AG09309 (cell line): ENCODE measurements at regions not wholly inside any gene's neighbourhood (a gene's known extent, or its start where the extent isn't known, plus 50 kb on each side); places are given as distances from the start of the nearest gene placed in this dataset.

Experiments
- DNase-seq: peaks from one replicate; pipeline ENCODE4 v3.0.0-alpha.2; 2010; ENCODE audit warnings: low read depth
- H3K4me3 ChIP-seq: 2 replicates; pipeline ENCODE4 v1.5.1; 2011; ENCODE audit warnings: mild to moderate bottlenecking, low read depth, low read length, moderate library complexity; ENCODE audit not compliant: control insufficient read depth
- CTCF ChIP-seq: IDR thresholded peaks from 2 replicates; pipeline ENCODE4 v1.5.1; 2011; ENCODE audit warnings: mild to moderate bottlenecking, low read depth, low read length, inconsistent platforms; ENCODE audit not compliant: insufficient read depth, control insufficient read depth; ENCODE audit errors: missing control alignments

DNA sequence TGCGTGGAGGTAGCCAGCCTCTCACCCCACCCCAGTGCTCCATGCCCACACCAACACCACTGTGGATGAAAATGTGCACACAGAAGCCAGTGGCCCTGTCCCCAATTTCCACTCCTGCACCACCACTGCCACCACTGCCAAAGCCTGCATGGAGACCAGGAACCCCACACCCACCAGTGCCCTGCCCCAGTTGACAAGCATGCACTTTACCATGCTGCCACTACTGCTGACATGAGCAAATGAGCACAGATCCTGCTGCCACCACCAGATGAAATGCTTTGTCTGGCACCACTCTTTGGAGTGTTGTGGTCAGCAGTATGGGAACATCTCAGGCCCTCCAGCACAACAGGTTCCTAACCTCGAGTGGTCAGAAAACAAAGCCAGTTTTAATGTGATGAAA lies 104.1 kb downstream of the ATXN7L3B start:
- no peak overlapping the region for H3K4me3 ChIP-seq
- DNase-seq, result no peak
- no peak for TF ChIP-seq CTCF

GRCh38 chr12:74644681-74645080 lies 107.0 kb downstream of the ATXN7L3B start:
- TF ChIP-seq CTCF, result no peak
- no peak overlapping the region for H3K4me3 ChIP-seq
- no peak for DNase-seq

GRCh38 chr12:74646831-74647230 lies 109.2 kb downstream of the ATXN7L3B start:
- DNase-seq, result no peak
- no peak overlapping the region for H3K4me3 ChIP-seq
- no peak for TF ChIP-seq CTCF

GRCh38 chr12:74647256-74647655 lies 109.6 kb downstream of the ATXN7L3B start:
- no peak for DNase-seq
- H3K4me3 ChIP-seq, result no peak overlapping the region
- TF ChIP-seq CTCF, result no peak

DNA sequence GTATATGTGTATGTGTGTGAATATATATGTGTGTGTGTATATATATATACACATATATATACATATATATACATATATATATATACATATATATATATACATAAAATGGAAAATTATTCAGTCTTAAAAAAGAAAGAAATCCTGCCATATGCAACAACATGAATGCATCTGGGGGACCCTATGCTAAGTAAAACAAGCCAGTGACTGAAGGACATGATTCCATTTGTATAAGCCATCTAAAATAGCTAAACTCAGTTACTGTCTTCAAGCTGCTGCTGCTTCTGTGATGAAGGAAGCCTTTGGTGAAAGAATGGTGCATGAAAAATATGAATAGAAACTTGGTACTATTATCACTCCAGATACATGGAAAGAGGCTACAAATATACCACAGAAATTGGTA lies 118.6 kb downstream of the ATXN7L3B start:
- TF ChIP-seq CTCF, result no peak
- no peak for DNase-seq
- no peak overlapping the region for H3K4me3 ChIP-seq

DNA sequence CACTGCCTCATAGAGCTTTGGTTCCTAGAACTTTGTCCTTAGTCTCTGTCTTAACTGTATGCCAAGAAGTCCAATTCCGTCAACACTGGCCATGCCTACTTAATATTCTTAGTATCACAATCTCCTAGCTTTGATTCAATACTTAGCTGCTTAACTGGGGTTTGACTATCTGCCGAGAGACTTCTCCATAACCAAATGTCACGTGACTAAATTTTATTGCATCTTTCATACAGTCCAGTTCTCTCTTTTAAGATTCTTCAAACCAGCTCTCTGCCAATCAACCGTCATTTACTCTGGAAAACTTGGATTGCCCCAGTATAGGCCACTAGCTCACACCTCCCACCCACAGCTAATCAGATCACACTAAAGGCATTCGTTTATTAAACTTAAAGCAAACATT lies 122.8 kb downstream of the ATXN7L3B start:
- no peak overlapping the region for H3K4me3 ChIP-seq
- no peak for DNase-seq
- no peak for TF ChIP-seq CTCF

DNA sequence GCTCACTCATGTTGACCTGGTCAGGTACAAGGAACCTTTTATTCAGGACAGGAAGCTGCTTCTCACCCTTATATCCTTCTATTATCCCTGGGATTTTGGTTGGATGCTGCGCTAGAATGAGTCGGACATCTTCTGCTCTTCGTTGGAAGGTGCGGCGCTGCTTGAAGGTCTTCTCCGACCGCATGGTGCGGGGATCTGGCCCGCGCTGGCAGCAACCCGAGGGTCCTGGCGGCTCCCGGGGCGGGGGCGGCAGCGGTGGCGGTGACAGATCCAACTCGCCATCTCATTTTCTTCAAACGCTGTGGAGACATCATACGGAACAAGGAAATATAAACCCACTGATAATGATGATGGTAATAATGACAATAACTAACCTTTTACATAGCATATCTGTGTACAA lies 126.3 kb downstream of the ATXN7L3B start:
- DNase-seq, result no peak

More for the DNA sequence above, 126.3 kb downstream of the ATXN7L3B start:
- no peak overlapping the region for H3K4me3 ChIP-seq
- no peak for TF ChIP-seq CTCF
